ENCODE measurements at regions not wholly inside any gene's neighbourhood (a gene's known extent, or its start where the extent isn't known, plus 50 kb on each side); places are given as distances from the start of the nearest gene placed in this dataset.

DNA sequence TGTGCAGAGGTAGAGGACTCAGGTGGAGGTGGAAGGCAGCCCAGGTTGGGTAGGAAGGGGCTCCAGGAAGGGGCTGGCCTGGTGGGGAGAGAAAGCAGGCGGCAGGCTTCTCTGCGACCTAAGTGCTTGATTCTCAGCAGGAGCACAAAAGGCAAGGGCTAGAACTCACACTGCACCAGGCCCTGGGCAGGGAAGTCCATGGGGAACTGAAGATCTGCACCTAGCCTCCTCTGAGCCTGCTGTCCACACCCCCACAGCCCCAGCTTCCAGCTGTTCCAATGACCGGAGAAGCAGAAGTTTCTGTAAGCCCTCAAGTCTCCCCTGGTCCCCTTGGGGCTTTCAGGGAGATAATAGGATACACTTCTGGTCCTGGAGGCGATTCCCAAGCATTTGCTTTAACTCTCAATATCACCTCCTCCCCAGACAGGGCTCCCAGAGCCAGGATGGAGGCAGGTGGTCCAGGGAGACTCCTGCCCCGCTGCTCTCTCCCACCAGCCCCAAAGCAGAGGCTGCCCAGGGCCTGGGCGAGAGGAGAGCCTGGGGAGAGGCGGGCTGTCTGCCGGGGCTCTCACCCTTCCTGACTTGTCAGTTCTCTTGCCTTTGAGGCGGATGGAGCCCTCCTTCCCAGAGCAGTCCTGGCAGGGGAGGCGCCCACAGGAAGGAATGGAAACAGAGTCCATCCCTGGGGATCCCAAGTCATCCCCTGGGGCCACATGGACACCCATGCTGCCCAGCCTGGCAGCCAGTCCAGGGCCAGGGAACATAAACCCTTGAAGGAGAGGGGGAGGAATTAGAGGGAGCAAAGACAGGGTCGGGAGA, 126.0 kb downstream of the RBFOX3 start:
- TF ChIP-seq, protein P1, sequence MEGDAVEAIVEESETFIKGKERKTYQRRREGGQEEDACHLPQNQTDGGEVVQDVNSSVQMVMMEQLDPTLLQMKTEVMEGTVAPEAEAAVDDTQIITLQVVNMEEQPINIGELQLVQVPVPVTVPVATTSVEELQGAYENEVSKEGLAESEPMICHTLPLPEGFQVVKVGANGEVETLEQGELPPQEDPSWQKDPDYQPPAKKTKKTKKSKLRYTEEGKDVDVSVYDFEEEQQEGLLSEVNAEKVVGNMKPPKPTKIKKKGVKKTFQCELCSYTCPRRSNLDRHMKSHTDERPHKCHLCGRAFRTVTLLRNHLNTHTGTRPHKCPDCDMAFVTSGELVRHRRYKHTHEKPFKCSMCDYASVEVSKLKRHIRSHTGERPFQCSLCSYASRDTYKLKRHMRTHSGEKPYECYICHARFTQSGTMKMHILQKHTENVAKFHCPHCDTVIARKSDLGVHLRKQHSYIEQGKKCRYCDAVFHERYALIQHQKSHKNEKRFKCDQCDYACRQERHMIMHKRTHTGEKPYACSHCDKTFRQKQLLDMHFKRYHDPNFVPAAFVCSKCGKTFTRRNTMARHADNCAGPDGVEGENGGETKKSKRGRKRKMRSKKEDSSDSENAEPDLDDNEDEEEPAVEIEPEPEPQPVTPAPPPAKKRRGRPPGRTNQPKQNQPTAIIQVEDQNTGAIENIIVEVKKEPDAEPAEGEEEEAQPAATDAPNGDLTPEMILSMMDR (IDR thresholded peaks at IDR 0.05; ENCODE audit: low read depth, low read length, missing control alignments) = no peak
- no peak overlapping the region for H3K4me3 ChIP-seq (ENCODE audit: low read depth, low read length)
- DNase-seq (ENCODE audit: low read depth) = no peak
- in situ Hi-C loops (cut with HindIII; ENCODE audit: low sequenced_read_pairs) = no loop called here

DNA sequence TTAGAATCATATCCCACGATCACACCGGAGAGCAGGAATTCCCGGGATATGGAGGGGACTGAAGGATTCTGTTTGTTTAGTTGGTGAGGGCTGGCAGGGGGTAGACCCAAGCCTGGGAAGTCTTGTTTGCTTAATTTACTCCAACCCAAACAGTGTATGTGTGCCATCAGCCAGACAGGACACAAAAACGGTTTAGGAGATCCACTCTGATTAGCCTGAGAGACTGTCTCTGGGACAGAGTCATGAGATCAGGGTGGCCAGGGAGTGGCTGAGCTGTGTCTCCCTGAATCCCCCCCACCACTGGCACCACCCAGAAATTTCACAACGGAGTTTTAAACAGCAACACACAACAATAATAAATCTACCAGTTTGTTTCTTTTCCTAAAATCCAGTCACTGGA, 127.0 kb downstream of the RBFOX3 start:
- H3K4me3 ChIP-seq (ENCODE audit: low read depth, low read length) = no peak overlapping the region
- in situ Hi-C loops (cut with HindIII; ENCODE audit: low sequenced_read_pairs) = no loop called here
- TF ChIP-seq, protein P1 (IDR thresholded peaks at IDR 0.05; ENCODE audit: low read depth, low read length, missing control alignments) = no peak
- DNase-seq (ENCODE audit: low read depth) = no peak

- in situ Hi-C loops (cut with HindIII; ENCODE audit: low sequenced_read_pairs) = no loop called here
- H3K4me3 ChIP-seq (ENCODE audit: low read depth, low read length) = no peak overlapping the region
- TF ChIP-seq, protein P1 (IDR thresholded peaks at IDR 0.05; ENCODE audit: low read depth, low read length, missing control alignments) = no peak
- no peak for DNase-seq (ENCODE audit: low read depth)
Measured at GRCh38 chr17:79482727-79483521, 127.9 kb downstream of the RBFOX3 start.

DNA sequence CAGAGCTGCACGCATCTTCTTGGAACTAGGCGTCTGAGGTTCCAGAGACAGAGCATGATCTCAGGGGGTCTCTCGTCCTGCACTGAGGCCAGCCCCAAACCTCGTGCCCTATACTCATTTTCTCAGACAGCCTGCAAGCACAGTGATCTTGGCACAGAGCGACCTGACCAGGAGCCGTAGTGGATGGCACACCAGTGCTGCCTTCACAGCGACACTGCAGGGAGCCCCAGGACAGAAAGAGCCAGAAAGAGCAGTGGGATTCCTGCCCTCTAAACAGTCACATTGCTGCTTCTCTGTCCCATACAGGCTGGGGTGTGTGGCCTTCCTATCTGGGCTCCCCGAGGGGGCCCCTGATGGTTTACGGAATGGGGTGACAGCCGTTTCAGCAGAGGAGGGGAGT, 131.0 kb downstream of the RBFOX3 start:
- TF ChIP-seq, protein P1 (IDR thresholded peaks at IDR 0.05; ENCODE audit: low read depth, low read length, missing control alignments) = no peak
- in situ Hi-C loops (cut with HindIII; ENCODE audit: low sequenced_read_pairs) = no loop called here
- H3K4me3 ChIP-seq (ENCODE audit: low read depth, low read length) = no peak overlapping the region
- DNase-seq (ENCODE audit: low read depth) = no peak

DNA sequence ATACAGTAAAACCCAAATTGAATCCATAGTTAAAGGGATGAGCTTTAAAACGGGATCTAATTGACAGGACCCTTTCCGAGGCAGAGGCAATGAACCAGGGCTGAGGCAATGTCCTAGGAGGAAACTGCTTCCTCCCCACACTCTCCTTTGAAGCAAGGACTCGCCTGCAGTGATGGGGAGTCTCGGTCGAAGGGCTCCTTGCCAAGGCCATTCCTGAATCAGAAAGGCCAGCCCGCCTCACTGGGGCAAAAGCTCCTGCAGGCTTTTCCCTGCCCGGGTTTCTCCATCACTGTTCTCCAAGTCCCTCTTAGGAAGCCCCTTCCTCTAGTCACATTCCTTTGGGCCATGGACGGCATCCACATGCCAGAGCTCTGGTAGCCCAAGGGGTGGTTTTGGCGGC, 132.0 kb downstream of the RBFOX3 start:
- DNase-seq (ENCODE audit: low read depth) = no peak
- TF ChIP-seq, protein P1 (IDR thresholded peaks at IDR 0.05; ENCODE audit: low read depth, low read length, missing control alignments) = no peak
- H3K4me3 ChIP-seq (ENCODE audit: low read depth, low read length) = no peak overlapping the region
- in situ Hi-C loops (cut with HindIII; ENCODE audit: low sequenced_read_pairs) = no loop called here

DNA sequence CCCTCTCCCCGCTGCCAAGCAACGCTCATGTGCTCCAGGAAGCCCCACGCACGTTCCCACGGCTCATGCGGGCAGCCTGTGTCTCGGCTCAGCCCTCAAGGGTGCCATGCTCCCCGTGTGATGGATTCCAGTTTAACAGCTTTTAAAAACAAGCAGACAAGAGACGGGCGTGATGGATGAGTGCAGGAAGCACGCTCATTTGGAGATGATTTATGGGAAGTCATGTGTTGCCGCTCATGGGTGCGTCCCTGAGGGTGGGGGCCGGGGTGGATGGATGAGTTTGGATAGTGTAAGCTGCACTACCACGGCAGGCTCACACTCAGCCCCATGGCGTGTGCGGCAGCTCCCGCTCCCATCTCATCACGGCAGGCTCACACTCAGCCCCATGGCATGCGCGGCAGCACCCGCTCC, 132.8 kb downstream of the RBFOX3 start:
- H3K4me3 ChIP-seq (ENCODE audit: low read depth, low read length) = no peak overlapping the region
- no peak for DNase-seq (ENCODE audit: low read depth)
- TF ChIP-seq, protein P1 (IDR thresholded peaks at IDR 0.05; ENCODE audit: low read depth, low read length, missing control alignments) = no peak
- in situ Hi-C loops (cut with HindIII; ENCODE audit: low sequenced_read_pairs) = no loop called here
